ENCODE measurements at regions not wholly inside any gene's neighbourhood (a gene's known extent, or its start where the extent isn't known, plus 50 kb on each side); places are given as distances from the start of the nearest gene placed in this dataset.

DNA sequence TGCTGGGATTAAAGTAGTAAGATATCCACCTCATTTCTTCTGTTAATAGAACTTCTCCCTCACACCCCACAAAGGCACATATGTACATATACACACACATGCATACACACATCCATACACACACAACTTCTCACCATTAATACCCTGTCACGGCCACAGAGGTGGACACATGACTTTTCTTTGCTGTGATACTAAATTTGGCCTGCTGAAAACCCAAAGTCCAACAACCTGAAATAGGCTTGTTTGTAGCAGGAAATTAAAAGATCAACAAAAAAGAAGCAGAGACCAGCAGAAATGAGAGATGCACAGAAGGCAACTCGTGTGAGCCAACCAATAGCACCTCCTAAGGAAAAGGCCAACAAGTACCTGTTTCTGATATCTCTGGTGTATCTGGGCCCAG is 128.7 kb upstream of the PCGF5 start:
- no peak for TF ChIP-seq EZH2 (IDR thresholded peaks at IDR 0.05; ENCODE audit: borderline replicate concordance, insufficient read depth, low read depth, low read length, poor library complexity, severe bottlenecking)
- TF ChIP-seq, protein P1, sequence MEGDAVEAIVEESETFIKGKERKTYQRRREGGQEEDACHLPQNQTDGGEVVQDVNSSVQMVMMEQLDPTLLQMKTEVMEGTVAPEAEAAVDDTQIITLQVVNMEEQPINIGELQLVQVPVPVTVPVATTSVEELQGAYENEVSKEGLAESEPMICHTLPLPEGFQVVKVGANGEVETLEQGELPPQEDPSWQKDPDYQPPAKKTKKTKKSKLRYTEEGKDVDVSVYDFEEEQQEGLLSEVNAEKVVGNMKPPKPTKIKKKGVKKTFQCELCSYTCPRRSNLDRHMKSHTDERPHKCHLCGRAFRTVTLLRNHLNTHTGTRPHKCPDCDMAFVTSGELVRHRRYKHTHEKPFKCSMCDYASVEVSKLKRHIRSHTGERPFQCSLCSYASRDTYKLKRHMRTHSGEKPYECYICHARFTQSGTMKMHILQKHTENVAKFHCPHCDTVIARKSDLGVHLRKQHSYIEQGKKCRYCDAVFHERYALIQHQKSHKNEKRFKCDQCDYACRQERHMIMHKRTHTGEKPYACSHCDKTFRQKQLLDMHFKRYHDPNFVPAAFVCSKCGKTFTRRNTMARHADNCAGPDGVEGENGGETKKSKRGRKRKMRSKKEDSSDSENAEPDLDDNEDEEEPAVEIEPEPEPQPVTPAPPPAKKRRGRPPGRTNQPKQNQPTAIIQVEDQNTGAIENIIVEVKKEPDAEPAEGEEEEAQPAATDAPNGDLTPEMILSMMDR (IDR thresholded peaks at IDR 0.05): no peak

Measured in B cell (primary cell).